ENCODE measurements at regions not wholly inside any gene's neighbourhood (a gene's known extent, or its start where the extent isn't known, plus 50 kb on each side); places are given as distances from the start of the nearest gene placed in this dataset.

DNA sequence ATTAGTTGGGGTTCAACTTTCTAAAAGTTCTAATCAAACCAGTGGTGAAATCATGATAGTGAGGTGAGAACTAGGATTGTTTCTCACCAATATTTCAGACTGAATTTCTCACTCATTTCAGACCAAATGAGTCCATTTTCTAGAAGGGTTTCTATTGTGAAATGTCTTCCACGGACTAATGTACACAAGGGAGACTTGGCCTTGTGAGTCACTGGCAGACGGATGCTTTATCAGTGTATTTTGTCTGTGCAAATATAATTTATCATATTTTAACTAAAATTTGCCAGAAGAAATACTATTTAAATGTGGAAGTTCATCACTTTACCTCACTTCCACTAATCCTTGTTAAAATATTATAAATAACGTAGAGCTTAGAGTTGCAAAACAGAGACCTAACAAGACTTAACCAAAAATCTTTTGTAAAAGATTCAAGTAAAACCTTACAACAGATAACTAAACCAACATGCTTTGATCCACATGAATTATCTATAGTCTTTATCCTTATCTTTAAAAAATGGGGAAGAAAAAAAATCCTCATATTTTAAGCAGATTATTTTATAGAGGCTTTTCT is 506.0 kb upstream of the FAM241A start:
- Histone ChIP-seq H3K9ac (ENCODE audit: low read depth in 1 of 3, low read length in 3 of 3) (no peak overlapping the region), H3K4me1 (ENCODE audit: control insufficient read depth in 3 of 3, insufficient read depth in 3 of 3, low read length in 3 of 3) (no peaks in the 10 kb centered on the region), H3K4me3 (ENCODE audit: low read length in 3 of 3) (no peak overlapping the region), H3K36me3 (ENCODE audit: control insufficient read depth in 3 of 3, insufficient read depth in 3 of 3, low read length in 3 of 3) (no peaks in the 10 kb centered on the region), H3K27ac (ENCODE audit: low read depth, low read length) (no peak overlapping the region), H3K9me3 (ENCODE audit: control insufficient read depth in 3 of 3, low read length in 3 of 3) (no peaks in the 10 kb centered on the region), H3K27me3 (ENCODE audit: control insufficient read depth in 3 of 3, insufficient read depth in 3 of 3, low read length in 3 of 3) (no peaks in the 10 kb centered on the region)

DNA sequence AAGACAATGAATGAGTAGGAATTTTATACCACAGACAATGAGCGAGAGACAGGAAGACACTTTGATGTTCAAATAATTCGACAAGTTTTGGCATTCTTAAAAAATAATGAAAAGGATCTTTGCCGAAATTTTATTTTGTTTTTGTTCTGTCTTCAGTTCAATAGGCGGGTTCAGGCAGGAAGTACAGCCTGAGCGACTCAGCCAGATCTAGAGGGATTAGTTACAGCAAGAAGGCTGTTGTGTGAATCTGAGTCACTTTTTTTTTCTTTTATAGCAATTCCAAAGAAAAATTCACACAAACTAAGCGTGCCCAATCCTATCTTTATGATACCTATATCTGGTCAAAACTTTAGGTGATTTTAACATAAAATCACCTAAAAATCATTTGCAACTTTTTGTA is 505.4 kb upstream of the FAM241A start:
- H3K4me3 ChIP-seq (ENCODE audit: low read length in 3 of 3) = no peak overlapping the region
- no peak overlapping the region for H3K9ac ChIP-seq (ENCODE audit: low read depth in 1 of 3, low read length in 3 of 3)
- no peaks in the 10 kb centered on the region for H3K36me3 ChIP-seq (ENCODE audit: control insufficient read depth in 3 of 3, insufficient read depth in 3 of 3, low read length in 3 of 3)
- no peak overlapping the region for H3K27ac ChIP-seq (ENCODE audit: low read depth, low read length)
- no peaks in the 10 kb centered on the region for H3K4me1 ChIP-seq (ENCODE audit: control insufficient read depth in 3 of 3, insufficient read depth in 3 of 3, low read length in 3 of 3)
- H3K9me3 ChIP-seq (ENCODE audit: control insufficient read depth in 3 of 3, low read length in 3 of 3) = no peaks in the 10 kb centered on the region
- no peaks in the 10 kb centered on the region for H3K27me3 ChIP-seq (ENCODE audit: control insufficient read depth in 3 of 3, insufficient read depth in 3 of 3, low read length in 3 of 3)

DNA sequence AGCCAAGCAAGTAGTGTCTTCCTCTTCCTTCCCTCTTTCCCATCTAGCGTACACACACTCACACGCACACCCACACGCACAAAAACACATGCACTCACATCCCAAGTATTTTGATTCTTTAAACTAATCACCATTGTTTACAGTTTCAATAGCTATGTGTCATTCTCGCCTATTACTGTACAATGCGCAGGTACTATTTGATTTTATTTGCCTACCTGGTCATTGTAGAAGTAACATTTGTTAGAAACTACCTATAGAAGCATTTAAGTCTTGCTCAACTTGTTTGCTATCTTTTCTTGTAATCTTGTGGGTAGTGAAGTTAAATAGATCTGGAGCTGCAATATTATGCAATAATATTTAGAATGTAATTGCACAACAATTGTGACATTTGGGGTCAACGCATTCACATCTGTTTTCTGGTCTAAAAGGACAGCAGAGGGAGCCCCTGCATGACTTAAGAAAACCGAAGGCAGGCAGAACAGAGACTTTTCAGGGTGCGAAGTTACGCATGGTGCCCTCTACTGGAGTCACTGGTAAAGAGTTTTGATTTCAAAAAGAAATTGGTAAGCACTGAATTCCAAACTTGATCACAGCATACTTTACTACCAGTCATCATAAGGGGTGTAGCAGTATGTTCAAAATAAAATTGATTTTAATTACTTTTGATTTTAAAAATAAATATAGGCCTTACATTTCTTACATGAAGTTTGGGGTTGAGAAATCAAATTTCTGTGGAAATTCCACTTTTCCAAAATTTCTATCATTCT is 503.3 kb upstream of the FAM241A start:
- H3K27ac ChIP-seq (ENCODE audit: low read depth, low read length) = no peak overlapping the region
- no peak overlapping the region for H3K9ac ChIP-seq (ENCODE audit: low read depth in 1 of 3, low read length in 3 of 3)
- no peak overlapping the region for H3K4me3 ChIP-seq (ENCODE audit: low read length in 3 of 3)
- H3K36me3 ChIP-seq (ENCODE audit: control insufficient read depth in 3 of 3, insufficient read depth in 3 of 3, low read length in 3 of 3) = no peaks in the 10 kb centered on the region
- no peaks in the 10 kb centered on the region for H3K27me3 ChIP-seq (ENCODE audit: control insufficient read depth in 3 of 3, insufficient read depth in 3 of 3, low read length in 3 of 3)
- H3K4me1 ChIP-seq (ENCODE audit: control insufficient read depth in 3 of 3, insufficient read depth in 3 of 3, low read length in 3 of 3) = no peaks in the 10 kb centered on the region
- no peaks in the 10 kb centered on the region for H3K9me3 ChIP-seq (ENCODE audit: control insufficient read depth in 3 of 3, low read length in 3 of 3)

GRCh38 chr4:111648056-111648455 is 497.2 kb upstream of the FAM241A start:
- H3K36me3 ChIP-seq (ENCODE audit: control insufficient read depth in 3 of 3, insufficient read depth in 3 of 3, low read length in 3 of 3) = no peaks in the 10 kb centered on the region
- no peak overlapping the region for H3K9ac ChIP-seq (ENCODE audit: low read depth in 1 of 3, low read length in 3 of 3)

GRCh38 chr4:111649308-111649707 is 495.9 kb upstream of the FAM241A start:
- no peaks in the 10 kb centered on the region for H3K27me3 ChIP-seq (ENCODE audit: control insufficient read depth in 3 of 3, insufficient read depth in 3 of 3, low read length in 3 of 3)

More at GRCh38 chr4:111648056-111648455, 497.2 kb upstream of the FAM241A start:
- Histone ChIP-seq H3K9me3 (ENCODE audit: control insufficient read depth in 3 of 3, low read length in 3 of 3) (no peaks in the 10 kb centered on the region), H3K27ac (ENCODE audit: low read depth, low read length) (no peak overlapping the region), H3K4me3 (ENCODE audit: low read length in 3 of 3) (no peak overlapping the region), H3K27me3 (ENCODE audit: control insufficient read depth in 3 of 3, insufficient read depth in 3 of 3, low read length in 3 of 3) (no peaks in the 10 kb centered on the region), H3K4me1 (ENCODE audit: control insufficient read depth in 3 of 3, insufficient read depth in 3 of 3, low read length in 3 of 3) (no peaks in the 10 kb centered on the region)

GRCh38 chr4:111650146-111650545 is 495.1 kb upstream of the FAM241A start:
- Histone ChIP-seq H3K9ac (ENCODE audit: low read depth in 1 of 3, low read length in 3 of 3) (no peak overlapping the region), H3K4me1 (ENCODE audit: control insufficient read depth in 3 of 3, insufficient read depth in 3 of 3, low read length in 3 of 3) (no peaks in the 10 kb centered on the region), H3K36me3 (ENCODE audit: control insufficient read depth in 3 of 3, insufficient read depth in 3 of 3, low read length in 3 of 3) (no peaks in the 10 kb centered on the region), H3K4me3 (ENCODE audit: low read length in 3 of 3) (no peak overlapping the region), H3K9me3 (ENCODE audit: control insufficient read depth in 3 of 3, low read length in 3 of 3) (no peaks in the 10 kb centered on the region), H3K27ac (ENCODE audit: low read depth, low read length) (no peak overlapping the region), H3K27me3 (ENCODE audit: control insufficient read depth in 3 of 3, insufficient read depth in 3 of 3, low read length in 3 of 3) (no peaks in the 10 kb centered on the region)

More at GRCh38 chr4:111649308-111649707, 495.9 kb upstream of the FAM241A start:
- no peaks in the 10 kb centered on the region for H3K36me3 ChIP-seq (ENCODE audit: control insufficient read depth in 3 of 3, insufficient read depth in 3 of 3, low read length in 3 of 3)
- no peak overlapping the region for H3K4me3 ChIP-seq (ENCODE audit: low read length in 3 of 3)
- no peaks in the 10 kb centered on the region for H3K4me1 ChIP-seq (ENCODE audit: control insufficient read depth in 3 of 3, insufficient read depth in 3 of 3, low read length in 3 of 3)
- no peak overlapping the region for H3K9ac ChIP-seq (ENCODE audit: low read depth in 1 of 3, low read length in 3 of 3)
- H3K9me3 ChIP-seq (ENCODE audit: control insufficient read depth in 3 of 3, low read length in 3 of 3) = no peaks in the 10 kb centered on the region
- no peak overlapping the region for H3K27ac ChIP-seq (ENCODE audit: low read depth, low read length)

DNA sequence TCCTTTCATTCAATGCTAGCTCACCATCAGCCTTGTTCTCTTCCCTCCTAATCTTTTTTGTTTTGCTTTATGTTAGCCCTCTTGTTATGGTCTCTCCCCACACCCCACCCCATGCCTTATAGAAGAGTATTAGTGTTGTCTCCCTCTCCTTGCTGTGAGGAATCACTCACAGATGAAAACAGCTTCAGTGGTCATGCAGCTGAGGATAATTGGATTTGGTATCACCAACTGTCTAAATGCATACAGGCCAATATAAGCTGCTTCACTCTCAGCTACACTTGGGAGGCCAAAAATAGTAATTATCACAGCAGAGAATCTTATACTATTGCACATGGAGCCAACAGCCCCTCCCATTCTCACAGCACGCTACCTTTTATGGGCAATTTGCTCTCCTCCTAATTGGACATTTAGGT is 494.6 kb upstream of the FAM241A start:
- Histone ChIP-seq H3K36me3 (ENCODE audit: control insufficient read depth in 3 of 3, insufficient read depth in 3 of 3, low read length in 3 of 3) (no peaks in the 10 kb centered on the region), H3K4me1 (ENCODE audit: control insufficient read depth in 3 of 3, insufficient read depth in 3 of 3, low read length in 3 of 3) (no peaks in the 10 kb centered on the region), H3K27me3 (ENCODE audit: control insufficient read depth in 3 of 3, insufficient read depth in 3 of 3, low read length in 3 of 3) (no peaks in the 10 kb centered on the region), H3K4me3 (ENCODE audit: low read length in 3 of 3) (no peak overlapping the region), H3K9me3 (ENCODE audit: control insufficient read depth in 3 of 3, low read length in 3 of 3) (no peaks in the 10 kb centered on the region), H3K9ac (ENCODE audit: low read depth in 1 of 3, low read length in 3 of 3) (no peak overlapping the region), H3K27ac (ENCODE audit: low read depth, low read length) (no peak overlapping the region)

DNA sequence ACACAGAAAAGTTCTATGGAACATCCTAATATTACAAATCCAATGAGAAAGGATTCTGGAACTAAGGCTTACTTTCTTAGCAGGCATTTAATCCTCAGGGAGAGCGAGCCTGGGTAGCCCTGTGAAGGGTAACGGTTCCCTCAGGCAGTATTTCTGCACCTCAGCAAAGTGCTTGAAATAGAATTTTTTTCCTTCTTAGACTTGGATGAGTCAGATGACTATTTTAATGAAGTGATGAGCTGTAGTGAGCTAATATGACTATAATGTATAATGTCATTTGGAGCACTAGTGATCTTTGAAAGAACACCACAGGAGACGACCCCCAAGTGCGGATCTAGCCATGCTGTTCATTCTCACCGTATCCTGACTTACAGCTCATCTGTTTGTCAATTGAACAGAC is 493.0 kb upstream of the FAM241A start:
- H3K9ac ChIP-seq (ENCODE audit: low read depth in 1 of 3, low read length in 3 of 3) = no peak overlapping the region

DNA sequence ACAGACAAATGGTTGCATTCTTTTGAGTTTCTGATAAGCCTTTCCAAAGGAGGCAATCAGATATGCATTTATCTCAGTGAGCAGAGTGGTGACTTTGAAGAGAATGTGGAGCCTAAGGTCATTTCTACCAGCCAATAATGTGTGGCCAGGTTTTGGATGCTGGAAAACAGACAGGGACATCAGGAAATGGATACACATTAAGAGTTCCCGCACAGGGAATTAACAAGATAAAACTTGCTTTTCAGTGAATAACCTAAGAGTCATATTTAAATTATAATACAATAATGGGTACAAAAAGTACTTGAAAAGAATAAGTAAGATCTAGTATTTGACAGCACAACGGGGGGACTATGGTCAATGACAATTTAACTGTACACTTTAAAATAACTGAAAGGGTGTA is 492.3 kb upstream of the FAM241A start:
- Histone ChIP-seq H3K27me3 (ENCODE audit: control insufficient read depth in 3 of 3, insufficient read depth in 3 of 3, low read length in 3 of 3) (no peaks in the 10 kb centered on the region), H3K4me3 (ENCODE audit: low read length in 3 of 3) (no peak overlapping the region), H3K9me3 (ENCODE audit: control insufficient read depth in 3 of 3, low read length in 3 of 3) (no peaks in the 10 kb centered on the region), H3K4me1 (ENCODE audit: control insufficient read depth in 3 of 3, insufficient read depth in 3 of 3, low read length in 3 of 3) (no peaks in the 10 kb centered on the region), H3K36me3 (ENCODE audit: control insufficient read depth in 3 of 3, insufficient read depth in 3 of 3, low read length in 3 of 3) (no peaks in the 10 kb centered on the region), H3K27ac (ENCODE audit: low read depth, low read length) (no peak overlapping the region), H3K9ac (ENCODE audit: low read depth in 1 of 3, low read length in 3 of 3) (no peak overlapping the region)

More for the DNA sequence above, 493.0 kb upstream of the FAM241A start:
- Histone ChIP-seq H3K9me3 (ENCODE audit: control insufficient read depth in 3 of 3, low read length in 3 of 3) (no peaks in the 10 kb centered on the region), H3K27me3 (ENCODE audit: control insufficient read depth in 3 of 3, insufficient read depth in 3 of 3, low read length in 3 of 3) (no peaks in the 10 kb centered on the region), H3K4me3 (ENCODE audit: low read length in 3 of 3) (no peak overlapping the region), H3K36me3 (ENCODE audit: control insufficient read depth in 3 of 3, insufficient read depth in 3 of 3, low read length in 3 of 3) (no peaks in the 10 kb centered on the region), H3K27ac (ENCODE audit: low read depth, low read length) (no peak overlapping the region), H3K4me1 (ENCODE audit: control insufficient read depth in 3 of 3, insufficient read depth in 3 of 3, low read length in 3 of 3) (no peaks in the 10 kb centered on the region)

GRCh38 chr4:111662496-111662895 is 482.8 kb upstream of the FAM241A start:
- Histone ChIP-seq H3K9me3 (ENCODE audit: control insufficient read depth in 3 of 3, low read length in 3 of 3) (no peaks in the 10 kb centered on the region), H3K4me1 (ENCODE audit: control insufficient read depth in 3 of 3, insufficient read depth in 3 of 3, low read length in 3 of 3) (no peaks in the 10 kb centered on the region), H3K27ac (ENCODE audit: low read depth, low read length) (no peak overlapping the region), H3K4me3 (ENCODE audit: low read length in 3 of 3) (no peak overlapping the region), H3K9ac (ENCODE audit: low read depth in 1 of 3, low read length in 3 of 3) (no peak overlapping the region), H3K36me3 (ENCODE audit: control insufficient read depth in 3 of 3, insufficient read depth in 3 of 3, low read length in 3 of 3) (no peaks in the 10 kb centered on the region), H3K27me3 (ENCODE audit: control insufficient read depth in 3 of 3, insufficient read depth in 3 of 3, low read length in 3 of 3) (peaks cover 0 to 2% (median 0%) of the 10 kb centered on the region in 3 donors)
